ENCODE measurements at regions not wholly inside any gene's neighbourhood (a gene's known extent, or its start where the extent isn't known, plus 50 kb on each side); places are given as distances from the start of the nearest gene placed in this dataset.

DNA sequence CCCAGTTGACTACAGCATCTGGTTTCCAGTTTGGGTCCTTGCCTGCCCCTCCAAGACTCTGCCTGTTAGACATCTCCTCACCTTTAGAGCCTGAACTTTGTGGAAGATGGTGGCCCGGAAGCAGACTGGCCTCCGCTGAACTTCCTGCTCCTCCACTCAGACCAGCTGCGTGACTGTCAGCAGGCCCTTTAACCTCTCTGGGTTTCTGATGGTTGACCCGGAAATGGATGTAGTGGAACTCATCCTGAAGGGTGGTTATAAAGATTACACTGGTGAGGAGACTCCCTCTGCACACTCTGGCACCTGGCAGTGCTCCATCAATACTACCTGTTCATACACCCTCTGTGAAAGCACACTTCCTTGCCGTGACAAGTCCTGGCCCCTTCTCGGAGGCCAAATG, 151.9 kb upstream of the TLE3 start:
- H3K4me3 ChIP-seq (ENCODE audit: low read length) = no peak overlapping the region
- TF ChIP-seq, protein P1, sequence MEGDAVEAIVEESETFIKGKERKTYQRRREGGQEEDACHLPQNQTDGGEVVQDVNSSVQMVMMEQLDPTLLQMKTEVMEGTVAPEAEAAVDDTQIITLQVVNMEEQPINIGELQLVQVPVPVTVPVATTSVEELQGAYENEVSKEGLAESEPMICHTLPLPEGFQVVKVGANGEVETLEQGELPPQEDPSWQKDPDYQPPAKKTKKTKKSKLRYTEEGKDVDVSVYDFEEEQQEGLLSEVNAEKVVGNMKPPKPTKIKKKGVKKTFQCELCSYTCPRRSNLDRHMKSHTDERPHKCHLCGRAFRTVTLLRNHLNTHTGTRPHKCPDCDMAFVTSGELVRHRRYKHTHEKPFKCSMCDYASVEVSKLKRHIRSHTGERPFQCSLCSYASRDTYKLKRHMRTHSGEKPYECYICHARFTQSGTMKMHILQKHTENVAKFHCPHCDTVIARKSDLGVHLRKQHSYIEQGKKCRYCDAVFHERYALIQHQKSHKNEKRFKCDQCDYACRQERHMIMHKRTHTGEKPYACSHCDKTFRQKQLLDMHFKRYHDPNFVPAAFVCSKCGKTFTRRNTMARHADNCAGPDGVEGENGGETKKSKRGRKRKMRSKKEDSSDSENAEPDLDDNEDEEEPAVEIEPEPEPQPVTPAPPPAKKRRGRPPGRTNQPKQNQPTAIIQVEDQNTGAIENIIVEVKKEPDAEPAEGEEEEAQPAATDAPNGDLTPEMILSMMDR (conservative IDR thresholded peaks at IDR 0.05; ENCODE audit: low read depth, low read length) = no peak
- no peak for DNase-seq (ENCODE audit: low read depth)

DNA sequence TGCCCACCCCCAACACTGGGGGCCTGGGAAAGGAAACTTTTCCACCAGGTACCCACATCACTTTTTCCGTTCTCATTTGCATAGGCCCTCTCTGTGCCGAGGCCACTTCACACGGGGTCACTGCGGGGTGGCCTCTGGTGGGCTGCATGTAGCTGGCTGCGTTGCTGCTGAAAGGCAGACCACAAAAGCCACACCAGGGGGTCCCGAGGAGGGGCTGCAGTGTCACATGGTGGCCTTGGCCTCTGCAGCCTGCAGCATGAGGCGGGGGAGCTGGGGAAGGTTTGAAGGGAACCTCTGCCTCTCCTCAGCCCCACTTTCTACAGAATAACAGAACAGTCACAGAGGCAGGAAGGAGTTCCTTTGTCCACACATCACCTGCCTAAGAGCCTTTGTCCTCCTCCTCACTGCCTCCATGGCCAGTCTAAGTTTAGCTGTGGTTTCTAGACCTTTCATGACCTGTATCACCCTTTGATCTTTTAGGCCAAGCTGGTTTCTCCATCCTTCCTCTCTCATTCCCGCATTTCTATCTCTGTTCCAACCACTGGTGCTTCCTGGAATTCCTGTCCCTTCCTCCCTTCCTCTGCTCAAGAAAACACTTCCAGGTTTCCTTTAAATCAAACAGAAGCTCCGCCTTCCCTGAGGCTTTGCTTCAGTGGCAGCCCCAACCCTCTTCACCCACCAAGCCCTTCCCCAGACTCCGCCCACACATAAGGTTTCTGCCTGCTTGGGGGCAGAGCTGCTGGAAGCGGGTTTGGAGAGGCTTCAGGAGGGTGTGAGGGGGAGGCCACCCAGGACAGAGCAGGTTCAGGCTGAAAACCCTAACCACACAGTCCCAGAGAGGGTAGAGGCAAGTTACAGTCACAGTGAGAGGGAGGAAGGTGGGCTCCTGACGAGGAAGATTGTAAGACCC, 150.7 kb upstream of the TLE3 start:
- TF ChIP-seq, protein P1 (conservative IDR thresholded peaks at IDR 0.05; ENCODE audit: low read depth, low read length) = no peak
- no peak overlapping the region for H3K4me3 ChIP-seq (ENCODE audit: low read length)
- no peak for DNase-seq (ENCODE audit: low read depth)

DNA sequence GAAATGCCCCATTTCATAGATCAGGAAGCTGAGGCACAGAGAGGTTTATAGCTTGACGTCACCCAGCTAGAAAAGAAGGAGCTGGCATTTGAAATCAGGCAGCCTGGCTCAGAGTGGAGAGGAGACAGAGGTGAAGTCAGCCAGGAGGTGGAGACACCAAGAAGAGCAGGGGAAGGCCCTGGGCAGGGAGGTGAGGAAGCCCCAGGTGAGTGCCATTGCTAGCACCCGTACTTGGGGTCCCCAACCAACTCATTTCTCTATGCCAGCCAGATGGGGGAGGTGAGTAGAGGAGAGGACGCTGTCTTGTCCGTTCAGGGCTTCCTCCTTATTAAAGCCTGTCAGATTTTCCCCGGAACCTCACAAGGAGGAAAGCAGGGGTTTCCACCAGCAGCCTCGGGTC, 149.6 kb upstream of the TLE3 start:
- H3K4me3 ChIP-seq (ENCODE audit: low read length) = no peak overlapping the region
- TF ChIP-seq, protein P1 (conservative IDR thresholded peaks at IDR 0.05; ENCODE audit: low read depth, low read length) = no peak
- no peak for DNase-seq (ENCODE audit: low read depth)

DNA sequence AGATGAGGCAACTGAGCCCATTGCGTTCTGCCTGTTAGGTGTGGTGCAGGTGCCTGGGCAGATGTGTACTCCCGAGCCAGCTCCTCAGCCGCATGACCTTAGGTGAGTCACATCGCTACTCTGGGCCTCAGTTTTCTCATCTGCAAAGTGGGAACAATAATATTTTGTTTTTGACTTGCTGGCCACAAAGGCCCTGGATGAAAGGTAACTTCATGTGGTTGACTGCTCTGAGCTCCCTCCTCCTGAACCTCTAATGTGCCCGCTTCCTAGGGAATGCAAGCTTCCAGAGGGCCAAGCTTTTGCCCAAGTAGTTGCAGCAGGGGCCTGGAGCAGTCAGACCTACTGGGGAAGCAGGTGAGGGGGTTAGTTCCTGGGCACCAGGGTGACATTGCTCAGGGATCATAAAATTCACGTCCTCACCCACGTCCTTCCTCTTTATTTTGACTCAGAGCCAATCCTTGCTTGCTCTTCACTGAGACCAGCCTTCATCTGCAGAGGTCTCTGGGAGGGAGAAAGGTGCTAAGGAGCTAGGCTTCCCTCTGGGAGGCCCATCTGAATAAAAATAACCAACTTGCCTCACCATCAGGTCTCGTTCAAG, 149.0 kb upstream of the TLE3 start:
- no peak for DNase-seq (ENCODE audit: low read depth)
- TF ChIP-seq, protein P1 (conservative IDR thresholded peaks at IDR 0.05; ENCODE audit: low read depth, low read length) = no peak
- no peak overlapping the region for H3K4me3 ChIP-seq (ENCODE audit: low read length)

DNA sequence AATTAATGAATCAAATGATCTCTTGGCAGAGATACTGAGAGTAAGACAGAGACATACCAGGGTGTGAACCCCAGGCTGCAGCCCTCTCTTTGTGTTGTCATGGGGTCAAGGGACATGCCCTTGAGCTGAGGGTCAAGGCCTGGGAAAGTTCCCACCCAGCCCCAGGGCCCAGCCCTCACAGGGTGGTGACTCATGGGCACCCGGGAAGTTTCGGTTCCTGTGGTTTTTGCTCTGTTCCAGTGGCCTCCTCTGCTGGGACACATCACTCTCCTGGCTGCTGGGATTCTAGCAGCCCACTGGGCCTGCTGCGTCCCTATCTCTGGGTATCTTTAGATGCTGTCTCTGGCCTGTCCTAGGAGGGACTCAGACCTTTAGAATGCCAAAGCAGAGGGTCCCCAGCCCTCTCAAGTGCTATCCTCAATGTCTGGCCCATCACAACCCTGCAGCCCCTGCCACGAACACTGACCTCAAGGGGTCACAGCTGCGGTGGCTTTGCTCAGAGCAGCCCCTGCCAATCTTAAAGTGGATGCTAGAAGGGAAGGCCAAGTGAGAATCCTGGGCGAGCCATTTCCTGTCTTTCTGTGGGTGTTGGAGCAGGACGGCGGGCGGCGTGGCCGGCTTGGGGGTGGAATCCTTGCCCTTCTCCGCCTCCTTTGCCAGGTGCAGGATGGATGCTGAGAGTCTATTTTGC, 148.4 kb upstream of the TLE3 start:
- H3K4me3 ChIP-seq (ENCODE audit: low read length) = no peak overlapping the region
- TF ChIP-seq, protein P1 (conservative IDR thresholded peaks at IDR 0.05; ENCODE audit: low read depth, low read length) = no peak
- no peak for DNase-seq (ENCODE audit: low read depth)

DNA sequence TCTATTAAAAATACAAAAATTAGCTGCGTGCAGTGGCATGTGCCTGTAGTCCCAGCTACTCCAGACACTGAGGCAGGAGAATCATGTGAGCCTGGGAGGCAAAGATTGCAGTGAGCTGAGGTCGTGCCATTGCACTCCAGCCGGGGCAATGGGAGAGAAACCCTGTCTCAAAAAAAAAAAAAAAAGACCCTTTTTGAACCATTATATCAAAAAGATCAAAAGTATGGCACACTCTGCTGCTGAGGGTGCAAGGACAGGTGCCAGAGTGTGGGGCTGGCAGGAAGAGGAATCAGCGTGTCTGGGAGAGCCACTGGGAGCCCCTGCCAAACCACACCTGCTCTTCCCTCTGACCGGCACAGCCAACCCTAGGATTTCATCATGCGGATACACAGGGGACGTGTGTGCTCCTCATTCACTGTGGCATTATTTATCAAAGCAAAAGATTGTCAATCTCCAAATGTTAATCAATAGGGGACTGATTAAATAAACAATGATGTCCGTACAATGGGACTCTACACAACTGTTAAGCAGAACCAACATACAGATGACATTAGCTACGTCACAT, 147.3 kb upstream of the TLE3 start:
- TF ChIP-seq, protein P1 (conservative IDR thresholded peaks at IDR 0.05; ENCODE audit: low read depth, low read length) = no peak
- H3K4me3 ChIP-seq (ENCODE audit: low read length) = no peak overlapping the region
- DNase-seq (ENCODE audit: low read depth) = no peak
